ENCODE measurements at regions not wholly inside any gene's neighbourhood (a gene's known extent, or its start where the extent isn't known, plus 50 kb on each side); places are given as distances from the start of the nearest gene placed in this dataset.

DNA sequence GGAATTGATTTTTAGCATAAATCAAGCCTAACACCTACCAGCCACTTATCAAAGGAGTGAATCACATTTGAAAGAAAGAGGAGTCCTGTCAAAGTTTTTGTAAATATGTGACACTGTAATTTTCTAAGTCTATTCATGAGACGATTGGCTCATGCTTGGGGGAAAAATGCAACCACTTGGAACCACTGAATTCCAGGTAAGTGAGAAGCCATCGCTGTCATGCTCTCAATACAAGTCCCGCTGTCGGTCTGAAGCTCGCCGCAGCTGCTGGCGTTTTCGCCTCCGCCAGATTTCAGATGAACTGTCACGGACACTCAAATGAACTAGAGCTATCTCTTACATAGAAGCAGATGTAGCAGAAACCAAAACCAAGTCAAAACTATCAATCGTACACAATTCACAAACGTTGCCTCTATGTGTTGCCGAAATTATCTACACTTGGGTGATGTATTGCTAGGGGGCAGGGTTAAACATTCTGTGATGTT lies 279.8 kb upstream of the FZD8 start:
- no peaks in the 10 kb centered on the region for H3K4me1 ChIP-seq
- H3K9me3 ChIP-seq (ENCODE audit: control insufficient read depth, low read length): no peaks in the 10 kb centered on the region
- H3K27ac ChIP-seq: no peak overlapping the region
- H3K27me3 ChIP-seq (ENCODE audit: control insufficient read depth, insufficient read depth, low read length): no peaks in the 10 kb centered on the region
- H3K36me3 ChIP-seq (ENCODE audit: control insufficient read depth, insufficient read depth, low read length): no peaks in the 10 kb centered on the region
- H3K79me2 ChIP-seq: no peaks in the 10 kb centered on the region
- H3K4me3 ChIP-seq (ENCODE audit: low read depth, low read length): no peak overlapping the region
- TF ChIP-seq, protein P1, sequence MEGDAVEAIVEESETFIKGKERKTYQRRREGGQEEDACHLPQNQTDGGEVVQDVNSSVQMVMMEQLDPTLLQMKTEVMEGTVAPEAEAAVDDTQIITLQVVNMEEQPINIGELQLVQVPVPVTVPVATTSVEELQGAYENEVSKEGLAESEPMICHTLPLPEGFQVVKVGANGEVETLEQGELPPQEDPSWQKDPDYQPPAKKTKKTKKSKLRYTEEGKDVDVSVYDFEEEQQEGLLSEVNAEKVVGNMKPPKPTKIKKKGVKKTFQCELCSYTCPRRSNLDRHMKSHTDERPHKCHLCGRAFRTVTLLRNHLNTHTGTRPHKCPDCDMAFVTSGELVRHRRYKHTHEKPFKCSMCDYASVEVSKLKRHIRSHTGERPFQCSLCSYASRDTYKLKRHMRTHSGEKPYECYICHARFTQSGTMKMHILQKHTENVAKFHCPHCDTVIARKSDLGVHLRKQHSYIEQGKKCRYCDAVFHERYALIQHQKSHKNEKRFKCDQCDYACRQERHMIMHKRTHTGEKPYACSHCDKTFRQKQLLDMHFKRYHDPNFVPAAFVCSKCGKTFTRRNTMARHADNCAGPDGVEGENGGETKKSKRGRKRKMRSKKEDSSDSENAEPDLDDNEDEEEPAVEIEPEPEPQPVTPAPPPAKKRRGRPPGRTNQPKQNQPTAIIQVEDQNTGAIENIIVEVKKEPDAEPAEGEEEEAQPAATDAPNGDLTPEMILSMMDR (IDR thresholded peaks at IDR 0.05): no peak
- no peak overlapping the region for H2AFZ ChIP-seq
- no peak overlapping the region for H3K4me2 ChIP-seq (ENCODE audit: low read length)
- H3K9ac ChIP-seq: no peak overlapping the region

DNA sequence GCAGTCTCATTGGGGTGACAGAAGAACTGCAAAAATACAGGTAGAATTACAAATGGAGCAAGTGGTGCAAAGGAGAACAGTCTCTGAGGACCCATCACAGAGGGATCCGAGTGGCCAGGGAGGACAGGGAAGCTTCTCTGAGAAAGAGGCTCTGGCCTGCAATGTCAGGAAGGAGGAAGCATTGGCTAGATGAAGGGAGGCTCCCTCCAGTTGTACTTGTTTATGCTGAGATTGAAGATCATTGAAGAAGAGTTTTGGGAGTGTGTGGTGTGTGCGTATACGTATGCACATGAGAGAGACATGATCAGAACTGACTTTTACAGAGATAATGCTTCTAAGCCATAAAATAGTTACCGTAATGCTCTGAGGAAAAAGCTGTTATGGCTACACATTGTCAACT lies 274.7 kb upstream of the FZD8 start:
- Histone ChIP-seq H3K9me3 (ENCODE audit: control insufficient read depth, low read length) (no peaks in the 10 kb centered on the region), H3K4me3 (ENCODE audit: low read depth, low read length) (no peak overlapping the region), H3K27me3 (ENCODE audit: control insufficient read depth, insufficient read depth, low read length) (no peaks in the 10 kb centered on the region), H3K4me2 (ENCODE audit: low read length) (no peak overlapping the region), H3K4me1 (no peaks in the 10 kb centered on the region), H2AFZ (no peak overlapping the region), H3K27ac (no peak overlapping the region), H3K36me3 (ENCODE audit: control insufficient read depth, insufficient read depth, low read length) (no peaks in the 10 kb centered on the region), H3K79me2 (no peaks in the 10 kb centered on the region), H3K9ac (no peak overlapping the region)
- TF ChIP-seq, protein P1 (IDR thresholded peaks at IDR 0.05): no peak

DNA sequence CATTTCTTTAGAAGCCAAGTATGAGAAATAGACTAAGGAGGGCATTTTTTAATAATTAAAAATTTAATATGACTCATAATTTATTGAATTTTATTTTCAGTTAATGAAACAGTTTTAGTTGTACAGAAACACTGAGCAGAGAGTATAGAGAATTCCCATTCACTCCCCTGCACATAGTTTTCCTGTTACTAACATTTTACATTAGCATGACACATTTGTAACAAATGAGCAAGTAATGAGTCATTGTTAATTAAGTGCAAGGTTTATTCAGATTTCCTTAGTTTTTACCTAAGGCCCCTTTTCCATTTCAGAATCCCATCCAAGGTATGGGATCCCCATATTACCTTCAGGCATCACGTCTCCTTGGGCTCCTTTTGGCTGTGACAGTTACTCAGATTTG lies 271.5 kb upstream of the FZD8 start:
- no peak overlapping the region for H3K9ac ChIP-seq
- H3K27me3 ChIP-seq (ENCODE audit: control insufficient read depth, insufficient read depth, low read length): no peaks in the 10 kb centered on the region
- H3K36me3 ChIP-seq (ENCODE audit: control insufficient read depth, insufficient read depth, low read length): no peaks in the 10 kb centered on the region
- H3K4me3 ChIP-seq (ENCODE audit: low read depth, low read length): no peak overlapping the region
- no peak overlapping the region for H3K4me2 ChIP-seq (ENCODE audit: low read length)
- H3K27ac ChIP-seq: no peak overlapping the region
- H3K4me1 ChIP-seq: no peaks in the 10 kb centered on the region
- no peaks in the 10 kb centered on the region for H3K9me3 ChIP-seq (ENCODE audit: control insufficient read depth, low read length)
- H3K79me2 ChIP-seq: no peaks in the 10 kb centered on the region
- TF ChIP-seq, protein P1 (IDR thresholded peaks at IDR 0.05): no peak
- no peak overlapping the region for H2AFZ ChIP-seq

DNA sequence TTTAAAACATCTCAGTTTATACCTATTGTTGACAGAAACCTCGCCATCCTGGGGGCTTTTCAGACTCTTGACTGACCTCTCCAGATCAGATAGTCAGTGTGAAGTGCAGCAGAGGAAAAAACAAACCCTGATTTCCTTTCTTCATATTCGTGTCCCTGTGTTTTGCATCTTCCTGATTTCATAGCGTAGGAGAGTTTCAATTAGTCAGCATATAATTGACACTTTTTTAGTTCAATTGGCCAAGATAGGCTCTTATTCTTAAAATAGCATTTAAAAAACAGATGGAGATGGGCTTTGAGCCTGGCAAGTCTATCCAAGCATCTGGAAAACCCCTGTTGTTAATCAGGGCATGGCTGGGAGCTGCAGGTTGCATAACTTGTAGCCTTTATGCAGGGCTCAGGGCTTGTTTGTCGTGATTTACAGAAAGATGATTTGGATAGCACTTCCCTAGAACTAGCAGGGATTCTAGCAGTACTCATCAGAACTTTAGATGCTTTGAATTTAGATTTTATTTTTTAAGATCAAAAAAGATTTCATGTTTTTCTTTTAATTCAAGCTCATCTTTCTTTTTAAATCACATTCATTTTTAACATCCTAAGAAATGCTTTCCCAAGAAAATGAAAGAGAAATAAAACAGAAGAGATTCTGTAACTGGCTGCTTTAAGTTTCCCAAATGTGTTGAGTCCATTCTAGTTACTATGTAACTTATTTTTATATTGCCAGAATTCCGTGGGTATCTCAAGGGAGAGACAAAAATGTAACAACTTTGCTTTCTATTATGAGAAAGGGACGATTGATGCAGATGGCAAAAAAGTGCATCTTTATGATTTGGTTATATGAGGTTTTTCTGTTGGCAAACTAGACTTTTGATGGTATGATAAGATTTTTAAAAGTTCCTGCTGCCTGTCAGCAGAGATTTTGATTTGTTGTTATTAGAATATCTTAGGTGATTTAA lies 270.8 kb upstream of the FZD8 start:
- Histone ChIP-seq H3K4me1 (no peaks in the 10 kb centered on the region), H2AFZ (peak overlapping the region; percentile 41), H3K4me2 (ENCODE audit: low read length) (peak overlapping the region; percentile 14), H3K9me3 (ENCODE audit: control insufficient read depth, low read length) (no peaks in the 10 kb centered on the region), H3K9ac (no peak overlapping the region), H3K27ac (no peak overlapping the region), H3K27me3 (ENCODE audit: control insufficient read depth, insufficient read depth, low read length) (no peaks in the 10 kb centered on the region), H3K4me3 (ENCODE audit: low read depth, low read length) (no peak overlapping the region), H3K79me2 (no peaks in the 10 kb centered on the region), H3K36me3 (ENCODE audit: control insufficient read depth, insufficient read depth, low read length) (no peaks in the 10 kb centered on the region)
- TF ChIP-seq, protein P1 (IDR thresholded peaks at IDR 0.05): no peak

Measured in parathyroid adenoma (tissue), 2 donors.